ENCODE measurements at regions not wholly inside any gene's neighbourhood (a gene's known extent, or its start where the extent isn't known, plus 50 kb on each side); places are given as distances from the start of the nearest gene placed in this dataset.

DNA sequence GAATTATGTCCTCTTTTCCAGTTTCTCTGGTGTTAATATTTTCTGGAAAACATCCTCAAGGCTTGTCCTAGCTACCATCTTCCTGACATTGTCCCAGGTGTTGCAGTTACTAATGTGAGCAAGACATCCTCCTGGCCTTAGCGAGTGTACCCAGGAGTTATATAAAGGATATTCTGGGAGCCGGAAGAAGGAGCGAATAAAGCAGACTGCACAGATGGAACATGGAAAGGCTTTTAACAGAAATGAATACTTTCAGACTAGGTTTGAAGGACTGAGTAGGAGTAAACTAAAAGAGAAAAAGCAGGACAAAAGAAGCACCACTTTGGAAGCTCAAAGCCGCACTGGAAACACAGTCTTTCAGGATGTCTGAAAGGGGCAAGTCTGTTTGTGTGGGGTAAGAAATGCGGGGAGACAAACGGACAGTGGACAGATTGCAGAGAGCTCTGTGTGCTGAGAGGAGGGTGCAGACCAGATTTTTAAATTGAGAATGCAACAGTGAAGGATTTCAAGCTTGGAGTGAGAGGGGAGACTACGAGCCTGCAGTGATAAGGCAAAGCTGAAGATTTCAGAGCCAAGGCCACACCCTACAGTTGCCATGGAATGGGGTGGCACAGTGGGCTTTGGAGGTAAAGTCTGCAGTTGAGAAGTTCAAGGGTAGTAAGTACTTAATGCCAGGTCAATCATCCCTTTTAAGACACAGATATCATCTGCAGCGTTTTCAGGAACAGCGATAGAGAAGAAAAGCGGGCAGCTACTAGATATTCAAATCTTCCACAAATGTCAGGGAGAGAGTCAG is 94.1 kb upstream of the TAF11L2 start:
- Histone ChIP-seq H3K36me3 (ENCODE audit: insufficient read depth, low read length, poor library complexity, severe bottlenecking) (no peaks in the 10 kb centered on the region), H3K27ac (ENCODE audit: low read depth, low read length, poor library complexity, severe bottlenecking) (no peak overlapping the region), H3K4me1 (ENCODE audit: insufficient read depth, low read length, poor library complexity, severe bottlenecking) (peaks cover 34% of the 10 kb centered on the region), H3K27me3 (replicated peaks; ENCODE audit: insufficient read depth, low read depth, low read length, poor library complexity) (no peaks in the 10 kb centered on the region), H3K4me3 (ENCODE audit: low read depth, low read length, poor library complexity, severe bottlenecking) (no peak overlapping the region), H3K9me3 (ENCODE audit: low read depth, low read length, poor library complexity, severe bottlenecking) (no peaks in the 10 kb centered on the region)
- DNase-seq (ENCODE audit: low spot score), result no peak
- intact Hi-C loops (cut with micrococcal nuclease; ENCODE audit: unreplicated experiment), result no loop called here
- POLR2A ChIA-PET (ENCODE audit: low non-redundant PET), result no interaction called here
- BruUV-seq (replicated peaks), result no TSS peak
- CTCF ChIA-PET, result no interaction called here
- TF ChIP-seq, protein P1, sequence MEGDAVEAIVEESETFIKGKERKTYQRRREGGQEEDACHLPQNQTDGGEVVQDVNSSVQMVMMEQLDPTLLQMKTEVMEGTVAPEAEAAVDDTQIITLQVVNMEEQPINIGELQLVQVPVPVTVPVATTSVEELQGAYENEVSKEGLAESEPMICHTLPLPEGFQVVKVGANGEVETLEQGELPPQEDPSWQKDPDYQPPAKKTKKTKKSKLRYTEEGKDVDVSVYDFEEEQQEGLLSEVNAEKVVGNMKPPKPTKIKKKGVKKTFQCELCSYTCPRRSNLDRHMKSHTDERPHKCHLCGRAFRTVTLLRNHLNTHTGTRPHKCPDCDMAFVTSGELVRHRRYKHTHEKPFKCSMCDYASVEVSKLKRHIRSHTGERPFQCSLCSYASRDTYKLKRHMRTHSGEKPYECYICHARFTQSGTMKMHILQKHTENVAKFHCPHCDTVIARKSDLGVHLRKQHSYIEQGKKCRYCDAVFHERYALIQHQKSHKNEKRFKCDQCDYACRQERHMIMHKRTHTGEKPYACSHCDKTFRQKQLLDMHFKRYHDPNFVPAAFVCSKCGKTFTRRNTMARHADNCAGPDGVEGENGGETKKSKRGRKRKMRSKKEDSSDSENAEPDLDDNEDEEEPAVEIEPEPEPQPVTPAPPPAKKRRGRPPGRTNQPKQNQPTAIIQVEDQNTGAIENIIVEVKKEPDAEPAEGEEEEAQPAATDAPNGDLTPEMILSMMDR (conservative IDR thresholded peaks at IDR 0.05; ENCODE audit: low read depth, low read length), result no peak
- TF ChIP-seq EZH2 (IDR thresholded peaks at IDR 0.05; ENCODE audit: borderline replicate concordance, low read depth, low read length, poor library complexity, severe bottlenecking), result no peak

DNA sequence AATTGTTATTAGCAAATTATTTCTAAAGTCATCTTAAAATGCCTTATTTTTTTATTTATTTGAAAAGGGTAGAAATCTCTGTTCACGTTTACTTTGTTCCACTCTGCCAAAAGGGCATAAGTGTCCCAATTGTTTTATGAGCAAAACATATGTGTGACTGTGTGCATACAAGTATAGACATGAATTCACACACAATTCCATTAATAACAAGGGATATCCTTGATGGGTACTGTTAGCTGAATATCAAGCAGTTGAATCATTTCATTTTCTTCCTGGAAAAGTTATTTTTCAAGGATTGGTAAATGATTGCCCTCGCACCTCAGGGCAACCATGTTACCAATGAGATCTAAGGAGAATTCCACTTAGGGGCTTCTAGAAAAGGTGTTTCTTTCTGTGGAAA is 92.1 kb upstream of the TAF11L2 start:
- Histone ChIP-seq H3K27ac (ENCODE audit: low read depth, low read length, poor library complexity, severe bottlenecking) (no peak overlapping the region), H3K4me1 (ENCODE audit: insufficient read depth, low read length, poor library complexity, severe bottlenecking) (peaks cover 29% of the 10 kb centered on the region), H3K9me3 (ENCODE audit: low read depth, low read length, poor library complexity, severe bottlenecking) (no peaks in the 10 kb centered on the region), H3K4me3 (ENCODE audit: low read depth, low read length, poor library complexity, severe bottlenecking) (no peak overlapping the region), H3K27me3 (replicated peaks; ENCODE audit: insufficient read depth, low read depth, low read length, poor library complexity) (no peaks in the 10 kb centered on the region), H3K36me3 (ENCODE audit: insufficient read depth, low read length, poor library complexity, severe bottlenecking) (no peaks in the 10 kb centered on the region)
- no peak for DNase-seq (ENCODE audit: low spot score)
- BruUV-seq (replicated peaks), result no TSS peak
- TF ChIP-seq EZH2 (IDR thresholded peaks at IDR 0.05; ENCODE audit: borderline replicate concordance, low read depth, low read length, poor library complexity, severe bottlenecking), result no peak
- TF ChIP-seq, protein P1 (conservative IDR thresholded peaks at IDR 0.05; ENCODE audit: low read depth, low read length), result no peak
- intact Hi-C loops (cut with micrococcal nuclease; ENCODE audit: unreplicated experiment), result no loop called here
- ChIA-PET POLR2A (ENCODE audit: low non-redundant PET) (no interaction called here), CTCF (no interaction called here)

DNA sequence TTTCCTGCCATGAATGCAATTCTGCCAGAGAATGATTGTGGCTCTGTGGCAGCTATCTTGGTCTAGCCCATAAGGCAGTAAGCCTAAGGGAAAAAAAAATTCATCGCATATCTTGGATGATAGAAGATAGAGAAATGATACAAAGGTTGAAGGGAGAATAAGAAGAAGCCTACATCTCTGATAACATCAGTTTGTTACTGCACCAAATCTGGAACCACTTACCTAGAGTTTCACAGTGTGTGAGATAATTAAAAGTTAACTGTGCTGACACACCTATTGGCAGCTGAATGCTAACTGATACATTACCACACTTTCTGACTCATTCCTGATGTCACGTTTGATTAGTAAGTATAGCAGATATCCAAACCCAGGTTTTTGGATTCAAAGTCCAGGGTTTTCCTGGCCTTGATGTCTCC is 91.6 kb upstream of the TAF11L2 start:
- no peak for TF ChIP-seq EZH2 (IDR thresholded peaks at IDR 0.05; ENCODE audit: borderline replicate concordance, low read depth, low read length, poor library complexity, severe bottlenecking)
- TF ChIP-seq, protein P1 (conservative IDR thresholded peaks at IDR 0.05; ENCODE audit: low read depth, low read length), result no peak
- no peaks in the 10 kb centered on the region for H3K9me3 ChIP-seq (ENCODE audit: low read depth, low read length, poor library complexity, severe bottlenecking)
- BruUV-seq (replicated peaks), result no TSS peak
- CTCF ChIA-PET, result no interaction called here
- no peak overlapping the region for H3K4me3 ChIP-seq (ENCODE audit: low read depth, low read length, poor library complexity, severe bottlenecking)
- POLR2A ChIA-PET (ENCODE audit: low non-redundant PET), result no interaction called here
- H3K4me1 ChIP-seq (ENCODE audit: insufficient read depth, low read length, poor library complexity, severe bottlenecking), result peaks cover 29% of the 10 kb centered on the region
- DNase-seq (ENCODE audit: low spot score), result no peak
- H3K27ac ChIP-seq (ENCODE audit: low read depth, low read length, poor library complexity, severe bottlenecking), result no peak overlapping the region
- no peaks in the 10 kb centered on the region for H3K27me3 ChIP-seq (replicated peaks; ENCODE audit: insufficient read depth, low read depth, low read length, poor library complexity)
- H3K36me3 ChIP-seq (ENCODE audit: insufficient read depth, low read length, poor library complexity, severe bottlenecking), result no peaks in the 10 kb centered on the region
- intact Hi-C loops (cut with micrococcal nuclease; ENCODE audit: unreplicated experiment), result no loop called here
